Sigmoid colon (tissue), 4 donors: ENCODE measurements at regions not wholly inside any gene's neighbourhood (a gene's known extent, or its start where the extent isn't known, plus 50 kb on each side); places are given as distances from the start of the nearest gene placed in this dataset.

Experiments used
- EP300 ChIP-seq, 4 donors: sonication (generic); formaldehyde crosslinking; IDR thresholded peaks; one replicate each; pipeline ENCODE4 v1.6.1; 2017; ENCODE audit warnings: antibody characterized with exemption in 4 of 4
- POLR2A ChIP-seq, 2 donors: fragments of 450-650 bp; IDR thresholded peaks; one replicate each; pipeline ENCODE4 v1.6.1; 2016; ENCODE audit warnings: antibody characterized with exemption in 2 of 2, mild to moderate bottlenecking in 2 of 2, moderate library complexity in 2 of 2
- POLR2AphosphoS5 ChIP-seq, 4 donors: sonication (generic); formaldehyde crosslinking; IDR thresholded peaks; one replicate each; pipeline ENCODE4 v1.6.1; 2017; ENCODE audit warnings: antibody characterized with exemption in 4 of 4
- TF ChIP-seq, protein P1 (sequence below), 4 experiments: fragments of 450-650 bp in 3 of 4; fragments of 200-600 bp in 1 of 4; IDR thresholded peaks; one replicate each; pipeline ENCODE4 v1.5.1; 2016 to 2019; ENCODE audit warnings: antibody characterized with exemption in 4 of 4, mild to moderate bottlenecking in 3 of 4, moderate library complexity in 2 of 4

DNA sequence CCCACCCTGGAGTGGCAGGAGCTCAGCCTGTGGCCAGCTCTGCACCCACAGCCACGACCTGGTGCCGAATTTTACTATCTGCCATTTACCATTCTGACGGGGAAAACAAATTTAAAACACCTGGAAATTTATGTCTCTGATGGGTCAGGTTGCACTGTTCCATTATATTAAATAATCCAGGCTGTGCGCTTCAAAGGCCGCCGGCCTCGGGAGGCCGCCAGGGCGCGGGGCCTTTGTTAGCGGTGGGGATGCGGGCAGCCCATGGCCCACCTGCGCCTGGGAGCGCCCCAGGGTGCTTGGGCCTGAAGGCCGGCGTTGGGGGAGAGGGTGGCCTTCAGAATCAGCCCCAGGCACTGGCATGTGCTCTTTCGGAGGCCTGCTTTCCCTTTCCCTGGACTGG, 276.9 kb downstream of the SRBD1 start:
- TF ChIP-seq, protein P1, sequence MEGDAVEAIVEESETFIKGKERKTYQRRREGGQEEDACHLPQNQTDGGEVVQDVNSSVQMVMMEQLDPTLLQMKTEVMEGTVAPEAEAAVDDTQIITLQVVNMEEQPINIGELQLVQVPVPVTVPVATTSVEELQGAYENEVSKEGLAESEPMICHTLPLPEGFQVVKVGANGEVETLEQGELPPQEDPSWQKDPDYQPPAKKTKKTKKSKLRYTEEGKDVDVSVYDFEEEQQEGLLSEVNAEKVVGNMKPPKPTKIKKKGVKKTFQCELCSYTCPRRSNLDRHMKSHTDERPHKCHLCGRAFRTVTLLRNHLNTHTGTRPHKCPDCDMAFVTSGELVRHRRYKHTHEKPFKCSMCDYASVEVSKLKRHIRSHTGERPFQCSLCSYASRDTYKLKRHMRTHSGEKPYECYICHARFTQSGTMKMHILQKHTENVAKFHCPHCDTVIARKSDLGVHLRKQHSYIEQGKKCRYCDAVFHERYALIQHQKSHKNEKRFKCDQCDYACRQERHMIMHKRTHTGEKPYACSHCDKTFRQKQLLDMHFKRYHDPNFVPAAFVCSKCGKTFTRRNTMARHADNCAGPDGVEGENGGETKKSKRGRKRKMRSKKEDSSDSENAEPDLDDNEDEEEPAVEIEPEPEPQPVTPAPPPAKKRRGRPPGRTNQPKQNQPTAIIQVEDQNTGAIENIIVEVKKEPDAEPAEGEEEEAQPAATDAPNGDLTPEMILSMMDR (IDR thresholded peaks at IDR 0.05), result no peak
- TF ChIP-seq POLR2A (IDR thresholded peaks at IDR 0.05), result no peak
- no peak for TF ChIP-seq POLR2AphosphoS5 (IDR thresholded peaks at IDR 0.05)
- TF ChIP-seq EP300 (IDR thresholded peaks at IDR 0.05), result no peak
